GM19455 (cell line): ENCODE measurements at regions not wholly inside any gene's neighbourhood (a gene's known extent, or its start where the extent isn't known, plus 50 kb on each side); places are given as distances from the start of the nearest gene placed in this dataset.
"Not testable (repeated sequence)": the region's sequence is repeated elsewhere in the genome, so short reads cannot be mapped to it uniquely, and the experiment has no call there.

Experiments used
- ATAC-seq: cut with Tn5 transposase; IDR thresholded peaks from one replicate; pipeline ENCODE4 v1.9.1; 2021; ENCODE audit not compliant: unreplicated experiment

GRCh38 chr6:167229586-167229985 lies 61.5 kb upstream of the UNC93A start:
- no peak for ATAC-seq

DNA sequence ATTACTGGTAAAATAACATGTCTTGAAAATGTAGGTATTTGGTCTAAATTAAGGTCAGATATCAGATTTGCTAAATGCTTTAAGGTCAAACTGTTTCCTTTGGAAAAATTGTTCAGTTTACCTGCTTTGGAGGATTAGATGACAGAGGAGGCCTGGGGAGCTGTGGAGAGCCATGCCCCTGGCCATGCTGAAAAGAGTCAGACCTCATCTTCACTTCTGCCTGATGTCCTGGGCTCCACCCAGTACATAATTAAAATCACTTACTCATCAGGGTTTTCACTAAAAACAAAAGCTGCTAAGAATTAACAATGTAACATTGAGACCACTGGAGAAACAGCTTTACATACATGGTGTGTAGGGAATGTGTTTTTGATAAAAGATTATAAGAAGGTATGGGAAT lies 60.8 kb upstream of the UNC93A start:
- ATAC-seq, result no peak

DNA sequence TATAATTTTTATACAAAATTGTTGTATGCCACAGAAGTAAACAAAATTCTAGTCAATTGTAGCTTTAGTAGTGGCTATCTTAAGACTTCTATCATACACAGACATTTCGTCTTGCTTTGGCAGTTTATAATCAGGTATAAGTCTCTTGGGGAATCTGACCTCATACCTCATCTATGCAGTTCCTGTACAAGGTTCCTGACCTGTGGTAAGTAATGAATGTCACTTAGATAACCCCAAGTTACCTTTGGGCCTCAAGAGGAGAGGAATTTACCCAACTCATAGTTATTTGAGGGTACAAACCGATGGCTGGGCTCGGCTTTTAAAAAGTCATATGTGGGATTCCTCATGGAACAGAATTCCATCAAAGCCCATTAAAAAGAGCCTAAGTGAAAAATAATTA lies 58.8 kb upstream of the UNC93A start:
- ATAC-seq, result no peak

DNA sequence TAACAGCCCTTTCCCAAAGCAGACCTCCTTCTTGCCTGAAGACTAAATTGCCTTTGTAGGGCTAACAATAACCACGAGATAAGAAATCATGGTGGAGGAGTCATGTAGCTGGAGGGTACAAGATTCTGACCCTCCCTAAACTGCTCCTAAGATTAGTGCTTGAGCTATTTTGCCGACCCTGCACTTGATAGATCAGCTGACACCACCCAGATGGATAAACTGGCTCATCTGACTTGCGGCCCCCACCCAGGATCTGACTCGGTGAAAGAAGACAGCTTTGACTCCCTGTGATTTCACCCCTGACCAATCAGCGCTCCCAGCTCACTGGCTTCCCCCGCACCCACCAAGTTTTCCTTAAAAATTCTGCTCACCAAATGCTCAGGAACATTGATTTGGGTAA lies 57.6 kb upstream of the UNC93A start:
- no peak for ATAC-seq

DNA sequence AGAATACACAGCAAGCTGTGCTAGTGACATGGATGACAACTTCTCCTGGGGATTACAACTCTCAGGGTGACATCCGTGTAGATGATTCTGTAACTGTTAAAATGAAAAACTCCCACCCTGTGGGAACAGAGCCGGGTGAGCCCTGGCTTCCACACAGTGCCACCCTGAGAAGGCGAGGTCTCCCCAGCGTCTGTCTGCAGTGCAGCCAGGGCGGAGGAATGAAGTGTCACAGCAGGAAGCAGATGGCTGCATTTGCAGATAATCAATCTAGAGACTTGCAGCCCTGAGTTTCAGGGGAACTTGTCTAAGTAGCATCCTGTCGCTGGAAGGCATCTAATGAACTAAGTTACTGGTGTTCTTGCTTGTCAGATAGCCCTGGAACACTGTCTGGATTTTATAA lies 56.5 kb upstream of the UNC93A start:
- not testable (repeated sequence) for ATAC-seq

DNA sequence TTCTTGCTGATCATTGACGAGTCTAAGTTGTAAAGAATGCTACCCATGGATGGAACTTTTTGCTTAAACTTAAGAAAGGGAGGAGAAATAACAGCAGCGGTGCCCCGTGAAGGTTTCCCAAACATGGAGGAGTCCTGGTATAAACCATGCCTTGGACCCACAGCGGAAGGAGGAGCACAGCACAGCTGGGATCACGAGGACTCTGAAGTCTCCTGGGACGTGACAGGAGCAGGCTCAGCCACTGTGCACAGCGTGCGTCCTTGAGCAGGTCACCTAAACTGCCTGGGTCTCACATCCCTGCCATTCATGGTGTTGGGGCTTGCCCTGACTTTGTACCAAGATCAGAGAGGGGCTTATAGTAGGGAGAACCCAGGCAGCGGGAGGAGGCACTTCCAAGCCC lies 56.1 kb upstream of the UNC93A start:
- no peak for ATAC-seq

DNA sequence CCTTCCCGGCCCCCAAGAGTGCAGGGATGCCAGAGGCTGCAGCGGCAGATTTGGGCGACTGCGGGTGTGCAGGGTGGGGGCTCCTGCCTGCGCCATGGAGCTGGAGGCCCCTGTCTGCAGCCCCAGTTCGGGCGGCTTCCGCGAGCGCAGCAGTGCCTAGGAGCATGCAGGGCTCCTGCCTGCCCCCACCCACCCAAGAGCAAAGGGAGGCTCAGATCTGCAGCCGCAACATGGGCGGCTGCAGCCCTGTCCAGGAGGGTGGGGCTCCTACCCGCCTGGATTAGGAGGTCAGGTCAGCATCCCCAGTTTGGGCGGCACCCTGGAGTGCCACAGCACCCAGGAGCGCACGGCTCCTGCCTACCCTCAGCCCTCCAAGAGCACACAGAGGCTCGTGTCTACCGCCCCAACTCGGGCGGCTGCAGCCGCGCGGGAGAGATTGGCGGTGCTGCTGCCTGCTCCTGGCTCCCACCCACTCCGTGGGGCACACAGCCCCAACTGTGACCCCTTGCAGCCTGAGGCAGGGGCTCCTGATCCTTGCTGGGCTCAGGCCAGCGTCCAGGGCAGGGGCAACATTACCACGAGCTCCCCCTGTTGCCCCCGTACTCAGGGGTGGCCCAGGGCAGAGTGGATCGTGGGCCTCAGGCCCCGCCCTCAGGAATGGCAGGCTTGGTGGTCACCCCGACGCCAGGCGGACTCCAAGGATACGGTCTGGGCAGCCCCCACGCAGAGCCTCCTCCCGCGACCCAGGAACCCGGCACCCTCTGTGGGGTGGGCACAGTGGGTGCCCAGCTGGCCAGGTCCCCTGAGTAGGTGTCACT lies 55.5 kb upstream of the UNC93A start:
- ATAC-seq, result no peak

- no peak for ATAC-seq
Measured at GRCh38 chr6:167236239-167236571, 54.9 kb upstream of the UNC93A start.

- ATAC-seq, result no peak
Measured at GRCh38 chr6:167237438-167238145, 53.5 kb upstream of the UNC93A start.

DNA sequence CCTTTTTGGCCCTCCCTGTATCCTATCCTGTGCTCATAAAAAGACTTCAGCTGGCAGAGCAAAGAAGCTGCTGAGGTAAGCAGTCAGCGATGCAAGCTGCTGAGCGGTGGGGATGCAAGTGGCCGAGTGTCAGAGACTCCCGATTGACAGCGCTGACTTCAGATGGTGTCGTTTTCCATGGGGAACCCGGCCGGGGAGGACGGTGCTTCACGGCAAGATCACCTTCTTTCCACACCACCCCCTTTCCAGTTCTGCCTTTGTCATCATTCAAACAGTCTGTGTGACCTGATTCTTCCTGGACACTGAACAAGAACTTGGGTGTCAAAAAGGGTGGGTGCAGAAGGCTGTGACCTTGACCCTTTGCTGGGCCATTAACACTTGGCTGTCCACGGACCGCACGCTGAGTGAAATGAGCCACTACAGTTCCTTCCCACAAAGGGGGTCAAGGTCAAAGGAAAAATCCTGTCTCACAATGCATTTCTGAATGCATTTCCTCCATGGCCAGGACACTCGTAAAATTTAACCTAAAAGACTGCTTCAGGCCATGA lies 52.9 kb upstream of the UNC93A start:
- ATAC-seq, result no peak

- no peak for ATAC-seq
Measured at GRCh38 chr6:167238694-167239467, 52.2 kb upstream of the UNC93A start.

DNA sequence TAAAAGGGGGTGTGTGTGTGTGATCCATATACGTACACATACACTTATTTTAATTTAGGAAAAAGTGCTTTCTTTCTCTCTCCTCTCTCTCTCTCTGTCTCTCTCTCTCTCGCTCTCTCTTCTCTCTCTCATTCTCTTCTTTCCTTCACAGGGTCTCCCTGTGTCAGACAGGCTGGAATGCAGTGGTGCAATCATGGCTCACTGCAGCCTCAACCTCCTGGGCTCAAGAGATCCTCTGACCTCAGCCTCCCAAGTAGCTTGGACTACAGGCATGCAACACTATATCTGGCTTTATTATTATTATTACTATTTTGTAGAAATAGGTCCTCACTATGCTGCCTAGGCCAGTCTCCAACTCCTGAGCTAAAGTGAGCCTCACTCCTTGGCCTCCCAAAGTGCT lies 51.6 kb upstream of the UNC93A start:
- not testable (repeated sequence) for ATAC-seq

DNA sequence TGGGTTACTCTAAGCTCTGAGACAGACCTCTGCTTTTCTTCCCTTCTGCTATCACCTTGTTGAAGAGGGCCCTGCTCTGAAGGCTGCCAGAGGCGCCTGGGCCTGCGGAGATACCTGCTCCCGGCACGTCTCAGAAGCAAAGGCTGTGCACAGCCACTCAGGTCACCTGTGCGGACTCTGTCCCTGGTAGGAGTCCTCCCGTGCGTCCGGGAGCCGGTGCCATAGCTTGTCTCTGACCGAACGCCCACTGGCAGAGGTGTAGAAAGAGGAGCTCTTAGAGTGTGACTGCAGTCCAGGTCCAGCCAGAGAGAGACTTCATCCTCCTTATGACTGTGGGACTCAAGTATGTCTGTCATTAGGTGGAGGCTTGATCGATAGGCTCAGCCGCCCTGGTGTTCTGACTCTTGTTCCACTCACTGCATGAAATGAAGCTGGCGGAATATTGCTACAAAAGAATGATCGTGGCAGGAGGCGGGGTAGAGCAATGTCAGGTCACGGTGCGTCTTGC lies 51.0 kb upstream of the UNC93A start:
- no peak for ATAC-seq
